ENCODE measurements at regions not wholly inside any gene's neighbourhood (a gene's known extent, or its start where the extent isn't known, plus 50 kb on each side); places are given as distances from the start of the nearest gene placed in this dataset.

- Mint-ChIP-seq H3K4me1 (no peaks in the 10 kb centered on the region), H3K27me3 (peaks cover 27% of the 10 kb centered on the region), H3K36me3 (no peaks in the 10 kb centered on the region), H3K27ac (no peak overlapping the region), H3K4me3 (no peak overlapping the region), H3K9me3 (peaks cover 5% of the 10 kb centered on the region)
- no peak for DNase-seq
Measured at GRCh38 chr14:101096551-101096950, 193.0 kb upstream of the RTL1 start.

GRCh38 chr14:101097109-101097793 is 193.7 kb upstream of the RTL1 start:
- Mint-ChIP-seq H3K36me3 (no peaks in the 10 kb centered on the region), H3K4me3 (no peak overlapping the region), H3K27ac (no peak overlapping the region), H3K27me3 (peaks cover 27% of the 10 kb centered on the region), H3K4me1 (no peaks in the 10 kb centered on the region), H3K9me3 (peaks cover 5% of the 10 kb centered on the region)
- no peak for DNase-seq

- Mint-ChIP-seq H3K9me3 (peaks cover 5% of the 10 kb centered on the region), H3K4me1 (no peaks in the 10 kb centered on the region), H3K36me3 (no peaks in the 10 kb centered on the region), H3K4me3 (no peak overlapping the region), H3K27me3 (peaks cover 27% of the 10 kb centered on the region), H3K27ac (no peak overlapping the region)
- DNase-seq = no peak
Measured at GRCh38 chr14:101098177-101098576, 194.7 kb upstream of the RTL1 start.

- H3K27me3 Mint-ChIP-seq = peaks cover 27% of the 10 kb centered on the region
- no peaks in the 10 kb centered on the region for H3K36me3 Mint-ChIP-seq
- no peak for DNase-seq
- no peak overlapping the region for H3K27ac Mint-ChIP-seq
- no peaks in the 10 kb centered on the region for H3K4me1 Mint-ChIP-seq
- H3K4me3 Mint-ChIP-seq = no peak overlapping the region
- peaks cover 5% of the 10 kb centered on the region for H3K9me3 Mint-ChIP-seq
Measured at GRCh38 chr14:101098641-101099040, 195.1 kb upstream of the RTL1 start.

GRCh38 chr14:101101456-101102056 is 198.0 kb upstream of the RTL1 start:
- H3K27me3 Mint-ChIP-seq = peaks cover 23% of the 10 kb centered on the region
- no peak for DNase-seq
- no peaks in the 10 kb centered on the region for H3K36me3 Mint-ChIP-seq
- H3K27ac Mint-ChIP-seq = no peak overlapping the region
- no peak overlapping the region for H3K4me3 Mint-ChIP-seq
- peaks cover 5% of the 10 kb centered on the region for H3K9me3 Mint-ChIP-seq
- no peaks in the 10 kb centered on the region for H3K4me1 Mint-ChIP-seq

- Mint-ChIP-seq H3K4me3 (no peak overlapping the region), H3K9me3 (peaks cover 5% of the 10 kb centered on the region), H3K36me3 (no peaks in the 10 kb centered on the region), H3K4me1 (no peaks in the 10 kb centered on the region), H3K27ac (no peak overlapping the region), H3K27me3 (peaks cover 17% of the 10 kb centered on the region)
- DNase-seq = no peak
Measured at GRCh38 chr14:101102875-101103274, 199.4 kb upstream of the RTL1 start.

GRCh38 chr14:101103321-101103901 is 199.9 kb upstream of the RTL1 start:
- no peak overlapping the region for H3K4me3 Mint-ChIP-seq
- no peak overlapping the region for H3K27ac Mint-ChIP-seq

GRCh38 chr14:101104485-101104884 is 201.0 kb upstream of the RTL1 start:
- H3K4me1 Mint-ChIP-seq = no peaks in the 10 kb centered on the region
- H3K27ac Mint-ChIP-seq = no peak overlapping the region
- DNase-seq = no peak
- H3K4me3 Mint-ChIP-seq = no peak overlapping the region
- H3K36me3 Mint-ChIP-seq = no peaks in the 10 kb centered on the region
- H3K27me3 Mint-ChIP-seq = peaks cover 7% of the 10 kb centered on the region
- H3K9me3 Mint-ChIP-seq = peaks cover 5% of the 10 kb centered on the region

More at GRCh38 chr14:101103321-101103901, 199.9 kb upstream of the RTL1 start:
- DNase-seq = no peak
- Mint-ChIP-seq H3K27me3 (peaks cover 12% of the 10 kb centered on the region), H3K36me3 (no peaks in the 10 kb centered on the region), H3K9me3 (peaks cover 5% of the 10 kb centered on the region), H3K4me1 (no peaks in the 10 kb centered on the region)

GRCh38 chr14:101105045-101105444 is 201.5 kb upstream of the RTL1 start:
- Mint-ChIP-seq H3K27ac (no peak overlapping the region), H3K36me3 (no peaks in the 10 kb centered on the region), H3K27me3 (peaks cover 7% of the 10 kb centered on the region), H3K4me3 (no peak overlapping the region), H3K9me3 (peaks cover 4% of the 10 kb centered on the region), H3K4me1 (no peaks in the 10 kb centered on the region)
- DNase-seq = no peak

GRCh38 chr14:101108579-101109346 is 205.2 kb upstream of the RTL1 start:
- no peak for DNase-seq
- Mint-ChIP-seq H3K27me3 (no peaks in the 10 kb centered on the region), H3K4me3 (no peak overlapping the region), H3K36me3 (no peaks in the 10 kb centered on the region), H3K4me1 (no peaks in the 10 kb centered on the region), H3K27ac (no peak overlapping the region), H3K9me3 (no peaks in the 10 kb centered on the region)

GRCh38 chr14:101109347-101109638 is 205.8 kb upstream of the RTL1 start:
- no peaks in the 10 kb centered on the region for H3K9me3 Mint-ChIP-seq
- H3K4me3 Mint-ChIP-seq = no peak overlapping the region
- no peak for DNase-seq
- no peaks in the 10 kb centered on the region for H3K4me1 Mint-ChIP-seq
- no peaks in the 10 kb centered on the region for H3K27me3 Mint-ChIP-seq
- H3K27ac Mint-ChIP-seq = no peak overlapping the region
- H3K36me3 Mint-ChIP-seq = no peaks in the 10 kb centered on the region

- Mint-ChIP-seq H3K4me1 (no peaks in the 10 kb centered on the region), H3K36me3 (no peaks in the 10 kb centered on the region)
- no peak for DNase-seq
Measured at GRCh38 chr14:101109981-101110728, 206.6 kb upstream of the RTL1 start.

GRCh38 chr14:101110729-101111619 is 207.5 kb upstream of the RTL1 start:
- DNase-seq = no peak
- H3K4me1 Mint-ChIP-seq = no peaks in the 10 kb centered on the region
- H3K9me3 Mint-ChIP-seq = no peaks in the 10 kb centered on the region
- H3K27ac Mint-ChIP-seq = no peak overlapping the region
- no peaks in the 10 kb centered on the region for H3K36me3 Mint-ChIP-seq
- H3K27me3 Mint-ChIP-seq = no peaks in the 10 kb centered on the region
- H3K4me3 Mint-ChIP-seq = no peak overlapping the region

More at GRCh38 chr14:101109981-101110728, 206.6 kb upstream of the RTL1 start:
- Mint-ChIP-seq H3K27ac (no peak overlapping the region), H3K4me3 (no peak overlapping the region), H3K27me3 (no peaks in the 10 kb centered on the region), H3K9me3 (no peaks in the 10 kb centered on the region)

- Mint-ChIP-seq H3K4me3 (no peak overlapping the region), H3K4me1 (no peaks in the 10 kb centered on the region), H3K9me3 (no peaks in the 10 kb centered on the region), H3K27me3 (no peaks in the 10 kb centered on the region), H3K27ac (no peak overlapping the region), H3K36me3 (no peaks in the 10 kb centered on the region)
- DNase-seq = no peak
Measured at GRCh38 chr14:101111620-101112290, 208.2 kb upstream of the RTL1 start.
